Right forelimb (tissue), 1 donor: ENCODE measurements at regions not wholly inside any gene's neighbourhood (a gene's known extent, or its start where the extent isn't known, plus 50 kb on each side); places are given as distances from the start of the nearest gene placed in this dataset.
"Not testable (repeated sequence)": the region's sequence is repeated elsewhere in the genome, so short reads cannot be mapped to it uniquely, and the experiment has no call there.

ENCODE experiments used
- DNase-seq: peaks from one replicate; pipeline ENCODE4 v3.0.0-alpha.2; 2018

- no peak for DNase-seq
Measured at GRCh38 chr4:155441475-155441874, 64.7 kb upstream of the MAP9 start.

- DNase-seq = not testable (repeated sequence)
Measured at GRCh38 chr4:155439760-155440159, 63.0 kb upstream of the MAP9 start.

GRCh38 chr4:155434904-155435303 is 58.1 kb upstream of the MAP9 start:
- DNase-seq = no peak

DNA sequence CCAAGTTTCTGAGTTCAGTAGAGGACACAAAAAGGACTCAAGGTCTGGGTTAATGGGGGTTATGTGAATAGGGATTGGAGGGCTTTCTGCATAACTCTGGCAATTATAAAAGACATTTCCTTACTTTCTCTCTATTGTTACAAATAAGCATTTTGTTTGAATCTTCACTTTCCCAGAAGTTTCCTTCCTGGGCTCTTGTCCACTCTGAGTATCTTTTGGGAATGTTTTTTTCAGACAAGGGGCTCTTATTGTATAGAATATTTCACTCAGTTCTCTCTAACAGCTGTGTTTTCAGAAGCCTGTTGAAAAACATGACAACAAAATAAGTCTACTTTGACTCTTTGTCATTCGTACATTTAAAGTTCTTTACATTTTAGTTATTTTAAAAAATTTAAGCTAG is 57.6 kb upstream of the MAP9 start:
- DNase-seq = no peak

GRCh38 chr4:155433636-155434360 is 57.0 kb upstream of the MAP9 start:
- DNase-seq = no peak

DNA sequence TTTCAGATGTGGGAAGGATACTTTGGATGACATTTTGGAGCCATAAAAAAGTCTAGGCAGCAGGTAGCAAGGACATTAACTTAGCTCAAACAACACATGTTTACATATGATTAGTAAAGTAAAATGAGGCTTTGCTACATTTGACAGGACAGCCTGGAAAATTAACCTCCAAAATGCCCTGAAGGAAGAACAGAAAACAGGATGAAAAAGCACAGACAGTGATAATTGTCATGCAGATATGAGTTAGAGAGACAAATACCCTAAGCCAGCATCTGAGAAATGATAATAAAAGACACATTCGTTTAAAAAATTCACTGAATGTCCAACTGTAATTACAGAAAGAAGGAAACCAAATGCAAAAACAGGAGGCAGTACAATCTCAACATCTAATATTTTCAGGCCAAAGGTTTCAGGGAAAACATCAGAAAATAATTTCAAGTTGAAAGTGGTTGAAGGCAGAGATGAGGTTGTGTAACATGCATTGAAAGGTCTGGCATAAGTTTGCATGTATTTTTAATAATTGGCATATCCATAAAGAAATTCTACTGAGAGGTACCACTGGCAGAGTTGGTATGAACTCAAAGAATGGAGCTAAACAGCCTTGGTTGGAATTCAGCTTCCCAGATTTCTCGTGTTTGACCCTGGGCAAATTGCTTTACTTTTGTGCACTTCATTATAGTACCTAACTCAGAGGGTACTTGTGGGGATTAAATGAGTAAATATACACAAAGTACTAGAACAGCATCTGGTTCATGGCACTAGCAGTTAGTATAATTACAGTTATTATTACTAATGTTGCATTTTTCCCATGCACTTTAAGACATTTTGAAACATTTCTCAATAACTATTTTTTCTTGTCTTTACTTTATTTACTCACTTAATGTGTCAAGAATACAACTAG is 54.4 kb upstream of the MAP9 start:
- no peak for DNase-seq

DNA sequence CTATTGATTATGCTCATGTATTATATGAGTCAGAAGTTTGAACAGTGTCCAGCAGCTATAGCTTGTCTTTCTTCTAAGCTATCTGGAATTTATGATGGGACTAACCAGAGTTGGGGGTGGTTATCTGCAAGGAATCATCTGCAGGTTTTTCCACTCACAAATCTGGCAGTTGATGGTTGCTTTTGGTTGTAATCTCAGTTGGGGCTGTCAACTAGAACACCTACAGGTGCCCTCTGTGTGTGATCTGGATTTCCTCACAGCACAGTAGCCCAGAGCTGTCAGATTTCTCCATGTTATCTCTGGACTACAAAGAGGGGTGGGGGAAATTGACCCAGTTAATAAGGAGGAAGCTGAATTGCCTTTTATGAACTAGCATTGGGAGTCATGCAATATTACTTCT is 51.4 kb upstream of the MAP9 start:
- DNase-seq = no peak

DNA sequence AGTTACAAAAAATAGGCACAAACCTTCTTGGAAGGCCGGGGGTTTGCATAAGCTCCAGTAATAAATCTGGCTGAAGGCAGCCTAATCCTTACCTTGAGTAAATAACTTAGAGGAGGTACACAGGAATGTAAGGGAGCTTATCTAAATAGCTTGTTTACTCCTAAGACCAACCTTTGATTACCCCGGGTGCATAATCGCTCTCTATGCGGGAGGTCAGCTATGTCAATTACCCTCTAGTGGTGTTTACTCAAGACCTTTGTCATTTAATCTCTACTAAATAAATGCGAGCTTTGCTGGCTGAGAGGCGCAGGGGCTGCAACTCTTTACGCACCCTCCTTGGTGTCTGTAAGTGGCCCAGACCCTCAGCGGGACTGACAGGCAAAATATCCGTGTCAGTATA is 50.2 kb upstream of the MAP9 start:
- DNase-seq = no peak
